Upper lobe of left lung (tissue), 6 donors: ENCODE measurements at regions not wholly inside any gene's neighbourhood (a gene's known extent, or its start where the extent isn't known, plus 50 kb on each side); places are given as distances from the start of the nearest gene placed in this dataset.

Experiments
- ATAC-seq, 2 donors: fragments of 200-7000 bp; cut with Tn5 transposase; one replicate each; pipeline ENCODE4 v1.9.1; 2022; ENCODE audit warnings: mild to moderate bottlenecking in 2 of 2, moderate library complexity in 2 of 2; ENCODE audit not compliant: low FRiP score in 2 of 2
- DNase-seq, 2 donors: peaks; one replicate each; pipeline ENCODE4 v3.0.0-alpha.2; 2019 to 2020
- H3K27ac ChIP-seq, 4 donors: fragments of 200-600 bp; sonication (generic); one replicate each; pipeline ENCODE4 v1.5.1; 2016 to 2019
- H3K27me3 ChIP-seq, 4 donors: fragments of 200-600 bp; sonication (generic); one replicate each; pipeline ENCODE4 v1.5.1; 2017 to 2019
- H3K36me3 ChIP-seq, 4 donors: fragments of 200-600 bp; sonication (generic); one replicate each; pipeline ENCODE4 v1.5.1; 2016 to 2019
- H3K4me1 ChIP-seq, 4 donors: fragments of 200-600 bp; sonication (generic); one replicate each; pipeline ENCODE4 v1.5.1; 2018 to 2019
- H3K4me3 ChIP-seq, 4 donors: fragments of 200-600 bp; sonication (generic); one replicate each; pipeline ENCODE4 v1.5.1; 2017 to 2019; ENCODE audit warnings: mild to moderate bottlenecking in 2 of 4, moderate library complexity in 1 of 4
- H3K9me3 ChIP-seq, 4 donors: fragments of 200-600 bp; sonication (generic); one replicate each; pipeline ENCODE4 v1.5.1; 2018 to 2019
- CTCF ChIP-seq, 6 experiments: fragments of 450-650 bp in 4 of 6; fragments of 200-600 bp in 2 of 6; sonication (generic) in 2 of 6; IDR thresholded peaks; one replicate each; pipeline ENCODE4 v1.5.1; 2016 to 2019; ENCODE audit warnings: antibody characterized with exemption in 6 of 6
- EP300 ChIP-seq, 4 donors: sonication (generic); formaldehyde crosslinking; IDR thresholded peaks; one replicate each; pipeline ENCODE4 v1.5.1; 2017; ENCODE audit warnings: antibody characterized with exemption in 4 of 4, control low read depth in 2 of 4
- POLR2A ChIP-seq, 4 donors: fragments of 450-650 bp; IDR thresholded peaks; one replicate each; pipeline ENCODE4 v1.5.1; 2016 to 2017; ENCODE audit warnings: antibody characterized with exemption in 4 of 4, mild to moderate bottlenecking in 2 of 4
- POLR2AphosphoS5 ChIP-seq, 2 donors: sonication (generic); formaldehyde crosslinking; IDR thresholded peaks; one replicate each; pipeline ENCODE4 v1.5.1; 2017; ENCODE audit warnings: antibody characterized with exemption in 2 of 2
- WGBS, 2 donors: methylation state at CpG; one replicate each; pipeline ENCODE4 v1.1.5; 2017 to 2018; 5-methylcytosine and 5-hydroxymethylcytosine counted together
- donor health status: DM: no; HTN: no; CAD: no; lungs with moderate emphysema.
- donor health status: DM: no; HTN: yes; CAD: no; lungs with severe emphysema.

- peaks cover 7 to 18% (median 11%) of the 10 kb centered on the region in 4 donors for H3K9me3 ChIP-seq
- H3K27ac ChIP-seq = no peak overlapping the region
- ATAC-seq (peak in 1 of 2 donors; percentile 53), DNase-seq (no peak)
- 62 to 68% methylated on average over 6 of the region's 6 CpGs for WGBS, 2 donors
- no peaks in the 10 kb centered on the region for H3K36me3 ChIP-seq
- no peak overlapping the region for H3K4me3 ChIP-seq
- H3K4me1 ChIP-seq = peaks cover 0 to 8% (median 0%) of the 10 kb centered on the region in 4 donors
- no peak for TF ChIP-seq POLR2A (IDR thresholded peaks at IDR 0.05)
- no peak for TF ChIP-seq POLR2AphosphoS5 (IDR thresholded peaks at IDR 0.05)
- no peak for TF ChIP-seq EP300 (IDR thresholded peaks at IDR 0.05)
- TF ChIP-seq CTCF (IDR thresholded peaks at IDR 0.05) = no peak
- H3K27me3 ChIP-seq = no peaks in the 10 kb centered on the region
Observed at GRCh38 chr7:50227726-50228125, 76.8 kb upstream of the IKZF1 start.

- TF ChIP-seq CTCF (IDR thresholded peaks at IDR 0.05) = no peak
- TF ChIP-seq POLR2AphosphoS5 (IDR thresholded peaks at IDR 0.05) = no peak
- TF ChIP-seq POLR2A (IDR thresholded peaks at IDR 0.05) = no peak
- no peak for TF ChIP-seq EP300 (IDR thresholded peaks at IDR 0.05)
- 65 to 76% methylated on average over 3 of the region's 3 CpGs for WGBS, 2 donors
- no peak for DNase-seq
- ATAC-seq = no peak
- peaks cover 7 to 24% (median 16%) of the 10 kb centered on the region in 4 donors for H3K9me3 ChIP-seq
- H3K27ac ChIP-seq = no peak overlapping the region
- H3K36me3 ChIP-seq = no peaks in the 10 kb centered on the region
- peaks cover 0 to 8% (median 0%) of the 10 kb centered on the region in 4 donors for H3K4me1 ChIP-seq
- H3K27me3 ChIP-seq = no peaks in the 10 kb centered on the region
- no peak overlapping the region for H3K4me3 ChIP-seq
Observed at GRCh38 chr7:50226669-50227068, 77.8 kb upstream of the IKZF1 start.

DNA sequence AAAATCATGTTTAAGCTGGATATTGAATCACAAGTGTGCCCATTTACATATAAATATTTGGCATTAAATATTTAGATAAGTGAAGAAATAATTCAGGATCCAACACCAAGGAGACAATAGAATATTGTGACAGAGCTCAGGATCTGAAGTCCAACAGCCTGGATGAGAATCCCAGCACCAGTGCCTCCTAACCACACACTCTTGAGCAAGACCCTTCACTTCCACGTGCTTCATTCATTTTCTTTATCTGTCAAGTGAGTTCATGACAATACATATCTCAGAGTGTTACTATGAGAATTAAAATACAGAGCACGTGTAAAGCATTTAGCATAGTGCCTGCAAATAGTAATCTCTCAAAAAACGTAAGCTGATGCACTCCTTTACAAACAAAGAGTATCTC is 78.4 kb upstream of the IKZF1 start:
- Histone ChIP-seq H3K4me3 (no peak overlapping the region), H3K27ac (no peak overlapping the region), H3K36me3 (no peaks in the 10 kb centered on the region), H3K27me3 (no peaks in the 10 kb centered on the region), H3K9me3 (peaks cover 7 to 24% (median 16%) of the 10 kb centered on the region in 4 donors), H3K4me1 (peaks cover 0 to 8% (median 0%) of the 10 kb centered on the region in 4 donors)
- ATAC-seq = no peak
- WGBS, 2 donors = 37 to 40% methylated on average over 3 of the region's 3 CpGs
- TF ChIP-seq CTCF (IDR thresholded peaks at IDR 0.05) = no peak
- TF ChIP-seq POLR2AphosphoS5 (IDR thresholded peaks at IDR 0.05) = no peak
- TF ChIP-seq EP300 (IDR thresholded peaks at IDR 0.05) = no peak
- no peak for TF ChIP-seq POLR2A (IDR thresholded peaks at IDR 0.05)
- no peak for DNase-seq

DNA sequence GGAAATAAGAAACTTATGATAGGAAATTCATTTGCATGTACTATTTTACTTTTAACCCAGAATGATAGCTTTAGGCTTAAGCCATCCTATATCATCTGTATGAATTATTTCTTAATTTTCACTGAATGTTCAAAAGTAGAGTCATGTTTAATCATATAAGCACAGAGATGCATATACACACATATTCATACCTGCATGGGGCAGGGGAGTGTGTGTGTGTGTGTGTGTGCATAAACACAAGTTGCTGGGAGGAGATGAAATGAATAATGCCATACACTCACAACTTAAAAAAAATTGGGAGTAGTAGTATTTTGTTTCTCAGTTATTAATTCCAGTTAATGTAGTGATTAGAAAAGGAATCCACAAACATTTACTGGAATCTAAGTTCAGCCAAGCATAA is 83.1 kb upstream of the IKZF1 start:
- Histone ChIP-seq H3K9me3 (peaks cover 0 to 13% (median 6%) of the 10 kb centered on the region in 4 donors), H3K27ac (peak overlapping the region in 1 of 4 donors; percentile 70), H3K36me3 (no peaks in the 10 kb centered on the region), H3K27me3 (no peaks in the 10 kb centered on the region), H3K4me3 (no peak overlapping the region), H3K4me1 (no peaks in the 10 kb centered on the region)
- TF ChIP-seq EP300 (IDR thresholded peaks at IDR 0.05) (no peak), POLR2AphosphoS5 (IDR thresholded peaks at IDR 0.05) (no peak), POLR2A (IDR thresholded peaks at IDR 0.05) (no peak), CTCF (IDR thresholded peaks at IDR 0.05) (no peak)
- DNase-seq (no peak), ATAC-seq (no peak)

- WGBS, 2 donors = 55 to 62% methylated on average over 3 of the region's 3 CpGs
- ATAC-seq (peak; percentile 71 to 77), DNase-seq (peak in 1 of 2 donors; percentile 73)
- H3K9me3 ChIP-seq = peaks cover 0 to 13% (median 6%) of the 10 kb centered on the region in 4 donors
- H3K4me1 ChIP-seq = no peaks in the 10 kb centered on the region
- TF ChIP-seq EP300 (IDR thresholded peaks at IDR 0.05) (no peak), POLR2AphosphoS5 (IDR thresholded peaks at IDR 0.05) (peak; percentile 27 to 46)
- H3K27ac ChIP-seq = peak overlapping the region in 3 of 4 donors; percentile 49 to 70 (median 63)
- H3K27me3 ChIP-seq = no peaks in the 10 kb centered on the region
- H3K36me3 ChIP-seq = no peaks in the 10 kb centered on the region
- H3K4me3 ChIP-seq = no peak overlapping the region
Observed at GRCh38 chr7:50221028-50221427, 83.5 kb upstream of the IKZF1 start.
